Natural killer cell treated with Interleukin-12 subunit alpha and Interleukin-12 subunit beta and Interleukin-15 and Interleukin-18, amount 100 ng/mL, for 72 hours (primary cell): ENCODE measurements at regions not wholly inside any gene's neighbourhood (a gene's known extent, or its start where the extent isn't known, plus 50 kb on each side); places are given as distances from the start of the nearest gene placed in this dataset.

Experiments
- ATAC-seq, 2 donors: fragments of 150-1000 bp; cut with Tn5 transposase in 1 of 2; sonication (Bioruptor Pico), chemical (Tn5 transposase) in 1 of 2; 2 replicates each; pipeline ENCODE4 v1.10.0; 2021
- DNase-seq: peaks from one replicate; pipeline ENCODE4 v3.0.0; 2022; ENCODE audit warnings: low spot score
- H3K27ac Mint-ChIP-seq, 2 donors: 1 replicate in 1 of 2; 2 replicates in 1 of 2; pipeline ENCODE4 v1.8.0; 2022; ENCODE audit warnings: mixed read lengths in 2 of 2, mild to moderate bottlenecking in 1 of 2, moderate library complexity in 1 of 2
- H3K27me3 Mint-ChIP-seq, 2 donors: 1 replicate in 1 of 2; 2 replicates in 1 of 2; pipeline ENCODE4 v1.8.0; 2022; ENCODE audit warnings: mixed read lengths in 2 of 2
- H3K36me3 Mint-ChIP-seq: one replicate; pipeline ENCODE4 v1.8.0; 2022; ENCODE audit warnings: mixed read lengths
- H3K4me1 Mint-ChIP-seq, 2 donors: 1 replicate in 1 of 2; 2 replicates in 1 of 2; pipeline ENCODE4 v1.8.0; 2022; ENCODE audit warnings: low read depth in 2 of 2, mixed read lengths in 2 of 2, mild to moderate bottlenecking in 1 of 2
- H3K4me3 Mint-ChIP-seq: one replicate; pipeline ENCODE4 v1.8.0; 2022; ENCODE audit warnings: mixed read lengths
- H3K9me3 Mint-ChIP-seq: 2 replicates; pipeline ENCODE4 v1.8.0; 2022; ENCODE audit warnings: mixed read lengths

GRCh38 chr18:47758000-47758399 lies 172.5 kb downstream of the SMAD2 start:
- Mint-ChIP-seq H3K36me3 (peaks cover 18% of the 10 kb centered on the region), H3K9me3 (no peaks in the 10 kb centered on the region), H3K27me3 (peaks cover 35 to 39% of the 10 kb centered on the region in 2 donors), H3K4me3 (no peak overlapping the region), H3K27ac (no peak overlapping the region), H3K4me1 (peaks cover 0 to 7% of the 10 kb centered on the region in 2 donors)
- DNase-seq = no peak
- ATAC-seq = no peak

DNA sequence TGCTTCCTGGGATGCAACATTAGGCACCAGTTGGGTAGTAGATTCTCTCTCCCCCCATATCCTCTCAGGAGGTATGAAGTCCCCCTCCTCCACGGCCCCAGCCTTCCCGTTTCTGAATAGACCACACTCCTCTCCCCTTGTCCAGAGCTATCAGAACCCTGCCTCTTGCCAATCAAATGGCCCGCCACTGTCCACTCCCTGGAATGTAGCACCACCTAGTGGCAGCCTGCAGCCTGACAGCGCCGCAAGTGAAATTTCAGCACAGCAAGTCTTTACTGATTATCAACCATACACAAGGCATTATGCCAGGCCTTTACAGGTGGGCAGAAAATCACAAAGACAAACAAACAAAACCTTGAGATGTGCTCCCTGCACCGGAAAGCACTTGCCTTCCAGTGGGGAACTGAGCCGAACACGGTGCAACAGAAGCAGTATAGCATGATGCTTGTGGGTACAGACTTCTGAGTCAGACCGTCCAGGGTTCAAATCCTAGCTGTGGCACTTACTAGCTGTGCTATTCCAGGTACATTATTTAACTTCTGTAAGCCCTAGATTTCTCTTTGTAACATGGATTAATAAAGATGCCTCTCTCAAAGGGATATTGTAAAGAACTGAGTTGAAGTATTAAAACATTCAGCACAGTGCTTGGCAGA lies 174.0 kb downstream of the SMAD2 start:
- Mint-ChIP-seq H3K27ac (no peak overlapping the region), H3K4me3 (no peak overlapping the region), H3K9me3 (no peaks in the 10 kb centered on the region), H3K4me1 (peaks cover 0 to 7% of the 10 kb centered on the region in 2 donors), H3K27me3 (peaks cover 24 to 25% of the 10 kb centered on the region in 2 donors), H3K36me3 (peaks cover 18% of the 10 kb centered on the region)
- DNase-seq = no peak
- peak; percentile 31 to 65 for ATAC-seq

DNA sequence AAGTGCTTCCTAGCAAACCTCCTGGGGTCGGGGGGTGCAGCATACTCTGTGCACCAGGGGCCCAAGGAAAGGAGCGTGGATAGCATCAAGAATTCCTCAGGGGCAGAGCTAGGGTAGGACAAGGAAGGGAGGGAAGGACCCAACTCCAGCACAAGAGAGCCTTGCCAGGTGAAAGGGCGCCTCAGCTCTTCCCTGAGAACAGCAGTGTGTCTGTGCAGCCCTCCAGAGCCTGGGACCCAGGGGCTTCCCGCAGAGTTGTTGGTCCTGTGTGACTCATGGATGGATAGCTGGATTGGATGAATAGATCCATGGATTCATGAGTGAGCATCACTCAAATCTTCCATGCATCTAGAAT lies 175.4 kb downstream of the SMAD2 start:
- ATAC-seq (no peak), DNase-seq (no peak)
- H3K4me1 Mint-ChIP-seq = peaks cover 0 to 7% of the 10 kb centered on the region in 2 donors
- no peak overlapping the region for H3K27ac Mint-ChIP-seq
- H3K4me3 Mint-ChIP-seq = no peak overlapping the region
- H3K27me3 Mint-ChIP-seq = peaks cover 15 to 22% of the 10 kb centered on the region in 2 donors
- H3K36me3 Mint-ChIP-seq = peaks cover 12% of the 10 kb centered on the region
- no peaks in the 10 kb centered on the region for H3K9me3 Mint-ChIP-seq

DNA sequence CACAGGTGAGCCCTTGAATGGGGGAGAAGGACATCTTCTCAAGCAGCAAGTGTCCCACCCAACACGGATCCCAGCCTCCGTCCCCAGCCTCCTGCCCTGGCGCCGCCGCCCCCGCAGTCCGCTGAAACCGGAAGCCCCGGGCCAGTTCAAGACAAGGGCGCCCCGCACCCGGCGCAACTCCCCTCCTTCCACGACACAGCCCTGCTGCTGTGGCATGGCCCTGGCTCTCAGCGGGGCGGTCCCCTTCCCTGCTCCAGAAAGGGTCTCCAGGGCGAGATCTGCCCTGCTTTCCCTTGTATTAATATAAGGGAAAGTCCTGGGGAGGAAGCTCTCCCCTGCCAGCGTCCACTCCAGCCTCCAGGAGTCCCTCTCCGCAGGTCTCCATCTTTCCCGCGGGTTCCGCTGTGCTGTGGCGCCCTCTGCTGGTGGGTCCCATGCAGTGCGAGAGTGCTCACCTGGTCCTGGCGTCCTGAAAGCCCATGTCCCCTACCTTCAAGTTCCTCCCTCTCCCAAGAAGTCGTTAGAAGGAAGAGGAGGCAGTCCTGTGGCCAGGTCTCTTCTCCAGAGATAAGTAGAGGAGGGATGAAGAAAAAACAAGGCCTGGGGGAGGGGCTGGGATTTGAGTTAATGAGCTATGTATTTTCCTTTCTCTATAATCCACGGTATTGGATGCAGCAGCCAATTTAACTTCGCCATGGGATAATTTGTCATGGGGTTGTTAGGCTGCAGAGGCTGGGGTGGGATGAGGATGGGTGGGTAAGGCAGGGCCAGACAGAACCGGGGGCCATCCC lies 176.0 kb downstream of the SMAD2 start:
- Mint-ChIP-seq H3K4me1 (peaks cover 0 to 7% of the 10 kb centered on the region in 2 donors), H3K27ac (no peak overlapping the region), H3K9me3 (no peaks in the 10 kb centered on the region), H3K27me3 (peaks cover 12 to 20% of the 10 kb centered on the region in 2 donors), H3K4me3 (no peak overlapping the region), H3K36me3 (peaks cover 8% of the 10 kb centered on the region)
- DNase-seq (no peak), ATAC-seq (peak in 1 of 2 donors; percentile 61)

DNA sequence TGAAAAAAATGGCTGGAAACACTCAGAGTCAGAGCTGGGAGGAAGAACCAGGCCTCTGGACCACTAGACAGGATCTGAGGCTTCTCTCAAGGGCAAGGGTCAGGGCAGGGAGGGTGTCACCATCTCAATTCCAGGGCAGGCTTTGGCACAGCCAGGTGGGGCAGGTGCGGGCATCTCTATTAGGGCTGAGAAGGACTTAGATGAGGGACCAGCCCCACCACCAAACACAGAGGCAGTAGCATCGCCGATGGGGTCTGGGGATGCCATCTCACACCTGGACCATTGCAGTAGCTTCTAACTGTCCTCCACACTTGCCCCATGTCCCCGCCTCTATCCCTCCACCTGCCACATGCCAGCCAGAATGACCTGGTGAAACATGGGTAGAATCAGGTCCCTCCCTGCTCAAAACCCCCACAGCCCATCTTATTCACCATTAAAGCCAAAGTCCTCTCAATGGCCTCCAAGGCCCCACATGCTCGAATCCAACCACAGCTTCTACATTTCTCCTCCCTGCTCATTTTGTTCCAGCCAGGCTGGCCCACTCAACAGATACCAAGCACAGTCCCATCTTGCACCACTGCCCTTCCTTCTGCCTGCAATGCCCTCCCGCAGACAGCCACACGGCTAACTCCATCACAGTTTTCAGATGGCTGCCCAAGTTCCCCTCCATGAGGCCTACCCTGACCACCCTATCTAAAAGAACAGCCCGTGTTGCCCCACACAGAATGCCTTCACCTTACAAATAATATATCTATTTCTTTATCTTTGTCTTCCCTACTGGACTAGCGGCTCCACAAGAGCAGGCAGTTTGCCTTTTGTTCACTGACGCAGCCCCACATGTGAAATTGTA lies 177.4 kb downstream of the SMAD2 start:
- Mint-ChIP-seq H3K4me3 (no peak overlapping the region), H3K9me3 (no peaks in the 10 kb centered on the region), H3K27me3 (peaks cover 0 to 16% of the 10 kb centered on the region in 2 donors), H3K36me3 (no peaks in the 10 kb centered on the region), H3K4me1 (peaks cover 0 to 12% of the 10 kb centered on the region in 2 donors), H3K27ac (no peak overlapping the region)
- DNase-seq (no peak), ATAC-seq (no peak)

- Mint-ChIP-seq H3K4me3 (no peak overlapping the region), H3K27ac (no peak overlapping the region), H3K9me3 (no peaks in the 10 kb centered on the region), H3K4me1 (peaks cover 0 to 9% of the 10 kb centered on the region in 2 donors), H3K36me3 (no peaks in the 10 kb centered on the region), H3K27me3 (peaks cover 0 to 9% of the 10 kb centered on the region in 2 donors)
- DNase-seq (no peak), ATAC-seq (no peak)
Measured at GRCh38 chr18:47750889-47751423, 179.5 kb downstream of the SMAD2 start.

GRCh38 chr18:47749600-47749973 lies 180.9 kb downstream of the SMAD2 start:
- Mint-ChIP-seq H3K9me3 (no peaks in the 10 kb centered on the region), H3K4me3 (peak overlapping the region; percentile 8), H3K27ac (no peak overlapping the region), H3K36me3 (no peaks in the 10 kb centered on the region), H3K27me3 (peaks cover 0 to 12% of the 10 kb centered on the region in 2 donors), H3K4me1 (peaks cover 0 to 8% of the 10 kb centered on the region in 2 donors)
- no peak for ATAC-seq
- DNase-seq = no peak

DNA sequence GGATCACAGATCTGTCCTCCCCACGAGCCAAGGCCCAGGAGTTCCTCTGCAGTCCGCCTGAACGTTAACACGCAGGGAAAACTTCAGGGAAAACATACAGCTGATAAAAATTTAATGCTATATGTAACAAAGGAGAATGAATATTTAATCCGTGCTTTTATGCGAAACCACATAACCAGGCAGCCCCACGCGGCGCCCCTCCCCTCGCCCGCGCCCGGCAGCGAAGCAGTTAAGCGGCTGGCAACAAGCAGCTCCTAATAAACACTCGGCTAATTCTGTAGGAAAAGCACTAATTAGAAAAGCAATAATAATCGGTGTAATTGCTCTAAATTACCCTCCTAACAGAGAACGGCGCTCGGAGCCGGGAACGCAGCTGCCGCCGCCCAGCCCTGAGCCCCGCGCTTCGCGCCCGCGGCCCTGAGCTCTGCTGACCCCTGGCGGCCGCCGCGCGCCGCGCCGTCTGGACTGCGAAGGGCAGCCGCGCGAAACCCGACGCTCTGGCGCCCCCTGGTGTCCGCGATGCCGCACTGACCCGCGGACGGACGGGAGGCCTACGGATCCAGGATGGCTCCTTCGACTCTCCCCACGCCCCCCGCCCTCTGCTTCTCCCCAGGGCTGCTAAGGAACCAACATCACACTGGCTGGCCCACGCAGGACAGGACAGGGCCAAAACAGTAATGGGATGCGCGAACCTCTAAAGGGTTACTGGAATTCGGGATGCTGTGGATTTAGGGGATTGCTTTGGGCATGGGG lies 181.4 kb downstream of the SMAD2 start:
- Mint-ChIP-seq H3K36me3 (no peaks in the 10 kb centered on the region), H3K27ac (no peak overlapping the region), H3K4me3 (peak overlapping the region; percentile 8), H3K9me3 (no peaks in the 10 kb centered on the region), H3K4me1 (peaks cover 0 to 5% of the 10 kb centered on the region in 2 donors), H3K27me3 (peaks cover 0 to 9% of the 10 kb centered on the region in 2 donors)
- ATAC-seq (peak; percentile 95 to 96), DNase-seq (peak; percentile 78)

DNA sequence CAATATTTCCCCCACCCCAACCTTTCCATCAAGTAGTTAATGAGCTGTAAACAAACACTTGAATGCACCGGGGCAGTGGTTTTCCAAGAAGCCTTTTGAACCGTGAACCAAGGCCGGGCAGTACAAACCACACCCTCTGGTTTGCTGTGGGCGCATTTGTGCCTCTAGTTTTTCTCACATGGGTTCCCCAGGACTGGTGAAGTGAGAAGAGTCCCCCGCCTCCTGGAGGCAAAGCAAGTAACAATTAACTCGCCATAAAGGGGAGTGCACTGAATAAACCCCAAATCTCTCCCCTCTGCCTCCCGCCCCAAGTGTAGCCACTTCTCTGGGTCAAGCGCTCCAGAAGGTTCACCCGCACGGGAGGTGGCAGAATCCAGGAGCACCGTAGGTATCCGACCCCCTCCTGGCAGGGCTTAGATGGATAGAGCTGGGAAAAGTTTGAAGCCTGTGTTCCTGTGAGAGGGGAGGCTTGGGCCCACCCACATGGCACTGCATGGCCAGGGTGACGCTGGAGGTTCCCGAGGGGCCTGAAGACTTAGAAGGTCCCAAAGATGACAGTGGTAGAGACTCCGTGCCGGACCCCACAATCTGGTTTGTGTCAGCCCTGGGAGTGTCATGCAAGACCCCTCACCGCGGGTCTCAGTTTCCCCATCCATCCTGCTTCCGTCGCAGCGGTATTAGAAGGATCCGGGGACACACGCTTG lies 182.2 kb downstream of the SMAD2 start:
- no peak overlapping the region for H3K27ac Mint-ChIP-seq
- no peaks in the 10 kb centered on the region for H3K9me3 Mint-ChIP-seq
- peaks cover 0 to 5% of the 10 kb centered on the region in 2 donors for H3K4me1 Mint-ChIP-seq
- H3K27me3 Mint-ChIP-seq = peaks cover 2 to 12% of the 10 kb centered on the region in 2 donors
- ATAC-seq (no peak), DNase-seq (no peak)
- H3K36me3 Mint-ChIP-seq = no peaks in the 10 kb centered on the region
- H3K4me3 Mint-ChIP-seq = no peak overlapping the region

DNA sequence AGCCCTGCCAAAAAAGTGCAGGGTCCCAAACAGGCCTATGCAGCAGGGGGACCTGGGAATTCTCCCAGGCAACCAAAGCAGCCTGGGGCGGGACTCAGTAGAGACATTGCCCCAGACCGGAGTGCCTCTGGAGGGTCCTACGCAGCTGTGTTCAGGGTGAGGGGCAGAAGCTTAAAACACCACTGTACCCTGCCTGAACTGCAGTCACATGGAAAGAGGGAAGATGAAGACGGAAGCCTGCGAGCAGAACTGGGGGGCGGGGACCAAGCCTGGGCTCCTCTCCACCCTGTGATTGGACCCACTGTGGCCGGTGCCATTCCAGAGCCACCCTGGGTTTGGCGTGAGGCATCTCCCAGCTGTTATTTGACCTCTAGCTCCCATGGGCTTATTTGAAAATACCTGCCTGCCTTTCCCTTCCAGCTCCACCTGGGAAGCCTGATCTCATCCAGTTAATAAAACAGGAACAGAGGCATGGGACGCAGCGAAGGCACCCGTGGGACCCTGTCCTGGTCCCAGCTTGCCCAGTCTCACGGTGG lies 183.1 kb downstream of the SMAD2 start:
- DNase-seq (no peak), ATAC-seq (no peak)
- no peak overlapping the region for H3K4me3 Mint-ChIP-seq
- H3K4me1 Mint-ChIP-seq = peaks cover 0 to 5% of the 10 kb centered on the region in 2 donors
- no peaks in the 10 kb centered on the region for H3K9me3 Mint-ChIP-seq
- no peak overlapping the region for H3K27ac Mint-ChIP-seq
- peaks cover 9 to 16% of the 10 kb centered on the region in 2 donors for H3K27me3 Mint-ChIP-seq
- no peaks in the 10 kb centered on the region for H3K36me3 Mint-ChIP-seq

DNA sequence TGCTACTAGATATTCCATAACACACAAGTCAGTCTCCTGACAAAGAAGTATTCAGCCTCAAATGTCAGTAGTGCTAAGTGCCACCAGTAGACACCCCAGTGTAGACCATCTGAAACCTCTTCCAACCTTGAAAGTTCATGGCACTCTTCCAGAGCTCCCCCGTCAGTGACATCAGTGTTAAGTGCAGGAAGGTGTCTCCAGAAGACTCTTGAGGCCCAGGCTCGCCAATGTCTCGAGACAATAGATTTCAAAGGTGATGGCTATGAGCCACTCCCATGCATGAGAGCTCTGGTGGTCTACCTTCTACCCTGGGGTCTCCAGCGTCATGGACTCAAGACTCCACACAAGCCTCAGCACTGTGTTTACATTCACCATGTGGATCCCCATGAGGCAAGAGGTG lies 183.8 kb downstream of the SMAD2 start:
- Mint-ChIP-seq H3K36me3 (no peaks in the 10 kb centered on the region), H3K4me3 (no peak overlapping the region), H3K27ac (no peak overlapping the region), H3K4me1 (peaks cover 0 to 5% of the 10 kb centered on the region in 2 donors), H3K27me3 (peaks cover 16 to 19% of the 10 kb centered on the region in 2 donors), H3K9me3 (no peaks in the 10 kb centered on the region)
- no peak for DNase-seq
- no peak for ATAC-seq

DNA sequence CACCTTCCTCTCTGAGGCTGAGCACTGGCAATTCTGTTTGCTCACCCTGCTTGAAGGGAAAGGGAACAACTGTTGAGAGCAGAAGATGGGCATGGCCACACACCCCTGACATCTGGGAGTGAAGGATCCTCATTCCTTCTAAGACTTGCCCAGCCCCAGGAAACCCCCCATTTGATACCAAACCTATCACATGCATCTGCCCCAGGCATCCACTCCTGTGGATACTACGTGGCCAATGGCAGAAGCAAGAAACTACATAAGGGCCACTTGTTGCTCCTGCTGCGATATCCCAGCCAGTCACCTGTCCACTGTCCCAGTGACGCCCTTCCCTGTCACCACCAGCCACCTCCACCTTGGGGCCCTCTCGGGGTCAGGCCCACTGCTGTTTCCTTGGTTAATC lies 185.2 kb downstream of the SMAD2 start:
- no peak overlapping the region for H3K27ac Mint-ChIP-seq
- H3K4me3 Mint-ChIP-seq = no peak overlapping the region
- no peaks in the 10 kb centered on the region for H3K9me3 Mint-ChIP-seq
- peaks cover 19 to 25% of the 10 kb centered on the region in 2 donors for H3K27me3 Mint-ChIP-seq
- ATAC-seq (no peak), DNase-seq (no peak)
- H3K4me1 Mint-ChIP-seq = peaks cover 0 to 5% of the 10 kb centered on the region in 2 donors
- H3K36me3 Mint-ChIP-seq = no peaks in the 10 kb centered on the region
